HG03521 (cell line): ENCODE measurements at regions not wholly inside any gene's neighbourhood (a gene's known extent, or its start where the extent isn't known, plus 50 kb on each side); places are given as distances from the start of the nearest gene placed in this dataset.

Experiments
- ATAC-seq: cut with Tn5 transposase; IDR thresholded peaks from one replicate; pipeline ENCODE4 v1.9.1; 2021; ENCODE audit warnings: mild to moderate bottlenecking, moderate library complexity; ENCODE audit not compliant: unreplicated experiment

DNA sequence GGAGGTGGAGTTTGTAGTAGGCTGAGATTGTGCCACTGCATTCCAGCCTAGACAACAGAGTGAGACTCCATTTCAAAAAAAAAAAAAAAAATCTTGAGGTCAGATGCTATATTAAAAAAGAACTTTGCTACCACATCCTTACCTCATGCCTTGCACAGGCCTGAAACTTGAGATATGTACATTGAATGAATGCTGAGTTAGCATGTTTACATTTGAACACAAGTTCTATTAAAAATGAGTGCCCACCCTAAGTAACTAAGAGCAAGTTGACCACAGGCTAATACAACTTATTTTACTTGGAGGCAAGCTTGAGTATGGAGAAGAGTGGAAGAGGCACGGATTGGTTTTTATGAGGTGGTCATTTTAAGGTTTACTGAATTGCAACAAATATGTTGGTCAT, 276.6 kb upstream of the GATB start:
- no peak for ATAC-seq

DNA sequence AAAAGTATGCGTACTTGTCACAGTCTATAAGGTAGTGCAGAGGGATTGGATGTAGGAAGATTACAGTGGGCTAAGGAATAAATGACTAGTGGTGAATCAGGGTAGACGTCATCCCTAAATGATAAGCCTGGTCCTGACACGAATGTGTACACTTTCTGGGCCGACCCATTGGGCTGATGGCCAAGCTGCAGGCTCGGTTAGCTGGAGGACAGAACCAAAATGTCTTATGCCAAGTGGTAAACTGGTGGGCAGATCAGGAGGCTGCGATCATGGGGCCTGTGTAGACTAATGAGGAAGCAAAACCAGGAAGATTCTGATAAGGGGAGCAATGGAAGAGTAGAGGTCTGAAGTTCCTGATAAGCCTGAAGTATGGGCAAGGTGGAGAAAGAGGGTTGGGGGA, 272.8 kb upstream of the GATB start:
- ATAC-seq: no peak

- no peak for ATAC-seq
These were observed 271.9 kb upstream of the GATB start for GRCh38 chr4:152032722-152033131.

DNA sequence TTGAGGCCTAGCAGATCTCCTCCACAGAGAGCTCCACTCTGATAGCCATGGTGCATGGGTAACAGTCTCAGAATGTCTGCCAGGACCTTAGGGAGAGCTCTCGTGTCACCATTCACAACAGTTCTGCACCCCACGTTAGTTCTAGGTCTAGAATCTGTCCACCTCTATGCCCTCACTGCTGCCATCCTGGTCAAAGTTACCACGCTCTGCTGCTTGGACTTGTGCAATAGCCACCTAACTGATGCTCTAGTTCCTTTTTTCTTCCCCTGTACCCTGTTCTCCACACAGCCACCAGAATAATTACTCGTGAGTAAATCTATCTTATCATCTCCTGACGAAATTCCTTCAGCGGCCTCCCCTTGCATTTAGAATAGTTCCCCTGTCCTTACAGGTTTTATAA, 268.8 kb upstream of the GATB start:
- ATAC-seq: no peak

GRCh38 chr4:152028131-152028530, 267.3 kb upstream of the GATB start:
- ATAC-seq: no peak

DNA sequence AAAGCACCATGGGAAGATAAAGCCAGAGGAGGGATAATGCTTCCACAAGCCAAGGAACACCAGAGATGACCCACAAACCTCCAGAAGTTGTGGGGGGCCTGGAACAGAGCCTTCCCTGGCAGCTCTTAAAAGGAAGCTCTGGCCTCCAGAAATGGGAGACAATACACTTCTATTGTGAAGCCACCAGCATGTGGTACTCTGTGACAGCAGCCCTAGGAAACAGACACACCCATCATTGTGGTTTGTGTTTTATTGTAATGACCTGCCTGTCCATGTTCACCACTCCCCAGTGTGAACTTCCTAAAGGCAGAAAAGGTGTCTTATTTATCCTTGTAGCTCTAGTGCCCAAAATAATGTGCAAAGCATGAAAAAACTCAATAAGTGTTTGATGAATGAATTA, 264.1 kb upstream of the GATB start:
- no peak for ATAC-seq

GRCh38 chr4:152023674-152024073, 262.9 kb upstream of the GATB start:
- no peak for ATAC-seq

- no peak for ATAC-seq
These were observed 261.7 kb upstream of the GATB start for GRCh38 chr4:152022543-152022942.

GRCh38 chr4:152021788-152022438, 261.1 kb upstream of the GATB start:
- ATAC-seq: no peak

DNA sequence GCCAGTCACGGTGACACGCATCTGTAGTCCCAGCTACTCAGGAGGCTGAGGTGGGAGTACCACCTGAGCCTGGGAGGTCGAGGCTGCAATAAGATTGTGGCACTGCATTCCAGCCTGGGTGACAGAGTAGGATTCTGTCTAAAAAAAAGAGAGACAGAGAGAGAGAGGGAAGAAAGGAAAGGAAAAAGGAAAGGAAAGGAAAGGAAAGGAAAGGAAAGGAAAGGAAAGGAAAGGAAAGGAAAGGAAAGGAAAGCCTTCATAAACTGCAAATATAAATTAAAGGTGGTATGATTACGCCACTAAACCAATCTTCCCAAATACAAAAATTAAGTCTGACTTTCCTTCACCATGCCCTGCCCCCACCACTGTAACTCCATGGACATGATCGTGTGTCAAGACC, 259.3 kb upstream of the GATB start:
- no peak for ATAC-seq

DNA sequence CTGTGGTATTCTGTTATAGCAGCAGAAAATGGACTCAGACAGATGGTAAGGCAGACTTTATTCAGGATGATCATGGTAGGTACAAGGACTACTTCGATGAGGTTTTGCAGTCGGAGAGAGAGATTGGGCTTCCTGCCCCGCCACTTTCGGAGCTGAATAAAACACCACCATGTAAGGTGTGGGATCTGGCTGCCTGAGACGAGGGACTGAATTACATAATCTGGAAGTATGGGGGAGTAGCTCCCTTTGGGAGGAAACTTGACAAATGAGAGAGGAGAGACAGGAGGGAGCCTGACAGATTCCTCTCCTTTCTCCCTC, 255.5 kb upstream of the GATB start:
- ATAC-seq: no peak

- no peak for ATAC-seq
These were observed 254.9 kb upstream of the GATB start for GRCh38 chr4:152015597-152016302.

GRCh38 chr4:152014280-152014679, 253.5 kb upstream of the GATB start:
- ATAC-seq: peak; percentile 89

DNA sequence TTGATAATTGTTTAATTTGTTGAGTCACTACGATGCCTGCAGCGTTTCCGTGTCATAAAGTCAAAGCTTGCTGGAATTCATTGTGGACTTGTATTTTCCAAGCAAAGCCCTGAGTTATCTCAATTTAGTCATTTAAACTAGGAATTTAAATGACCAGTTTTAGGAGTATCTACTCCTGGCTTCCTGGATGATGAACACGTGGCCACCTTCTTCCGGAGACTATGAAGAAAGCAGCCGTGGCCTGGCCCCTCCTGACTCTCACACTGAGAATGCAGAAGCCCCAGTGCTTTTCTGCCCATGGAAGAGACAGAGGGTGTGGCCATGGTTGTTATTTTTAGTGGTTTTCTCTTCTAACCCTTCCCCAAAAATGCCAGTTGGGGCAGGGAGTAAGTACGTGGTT, 250.7 kb upstream of the GATB start:
- ATAC-seq: no peak

GRCh38 chr4:152010710-152011079, 249.9 kb upstream of the GATB start:
- no peak for ATAC-seq

- no peak for ATAC-seq
These were observed 249.3 kb upstream of the GATB start for GRCh38 chr4:152009983-152010709.

GRCh38 chr4:152009031-152009670, 248.3 kb upstream of the GATB start:
- ATAC-seq: no peak

DNA sequence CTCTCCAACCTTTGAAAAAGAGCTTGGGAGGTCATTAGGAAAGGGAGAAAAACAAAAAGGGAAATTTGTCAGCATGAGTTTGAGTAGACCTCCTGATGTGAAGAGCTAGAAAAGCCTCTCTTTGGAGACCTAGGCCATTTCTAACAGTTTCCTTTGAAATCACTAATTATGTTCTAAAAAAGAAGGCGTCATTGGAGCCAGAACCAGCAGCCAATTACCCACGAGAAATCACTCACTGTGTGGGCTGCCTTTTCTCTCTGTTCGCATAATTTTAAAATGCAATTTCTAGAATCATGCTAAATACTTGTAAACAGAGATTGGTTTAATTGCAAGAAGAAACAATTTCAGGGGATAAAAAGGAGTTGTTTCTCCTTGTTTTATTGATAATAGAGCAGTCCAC, 246.3 kb upstream of the GATB start:
- ATAC-seq: no peak

DNA sequence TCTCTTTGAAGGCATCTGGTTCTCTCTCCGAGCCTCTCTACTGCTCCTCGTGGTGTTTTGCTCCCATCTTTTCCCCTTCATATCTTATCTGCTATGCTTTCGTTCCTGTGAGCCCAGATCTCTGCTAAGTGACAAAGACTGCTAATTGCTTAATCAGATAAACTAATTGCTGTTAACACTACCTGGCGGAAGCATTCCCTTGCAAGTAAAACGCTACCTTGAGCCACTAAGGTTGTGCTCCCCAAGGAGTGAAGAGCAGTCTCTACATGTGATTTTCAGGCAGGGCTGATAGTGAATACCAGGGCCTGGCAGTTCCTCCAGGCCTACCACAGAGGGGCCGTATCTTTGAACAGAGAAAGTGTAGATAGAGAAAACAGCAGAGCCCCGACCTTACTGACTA, 244.0 kb upstream of the GATB start:
- no peak for ATAC-seq

DNA sequence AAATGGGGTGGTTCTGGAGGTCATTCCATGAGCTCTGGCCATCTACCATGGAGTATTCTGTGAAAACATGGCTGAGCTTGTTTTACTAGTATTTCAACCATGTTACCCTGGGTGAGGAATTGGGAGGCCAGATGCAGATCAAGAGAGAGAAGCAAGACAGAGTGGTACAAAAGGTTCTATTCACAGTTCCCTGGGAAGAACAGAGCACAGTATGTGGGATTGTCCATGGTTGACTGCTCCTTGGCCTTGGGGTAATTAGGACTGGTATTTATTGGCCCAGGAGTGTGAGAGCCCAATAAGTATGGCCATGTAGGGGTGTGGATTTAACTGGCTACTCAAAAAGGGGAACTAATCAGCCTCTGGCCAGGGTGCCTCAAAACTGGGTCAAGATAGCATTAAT, 239.7 kb upstream of the GATB start:
- ATAC-seq: no peak

DNA sequence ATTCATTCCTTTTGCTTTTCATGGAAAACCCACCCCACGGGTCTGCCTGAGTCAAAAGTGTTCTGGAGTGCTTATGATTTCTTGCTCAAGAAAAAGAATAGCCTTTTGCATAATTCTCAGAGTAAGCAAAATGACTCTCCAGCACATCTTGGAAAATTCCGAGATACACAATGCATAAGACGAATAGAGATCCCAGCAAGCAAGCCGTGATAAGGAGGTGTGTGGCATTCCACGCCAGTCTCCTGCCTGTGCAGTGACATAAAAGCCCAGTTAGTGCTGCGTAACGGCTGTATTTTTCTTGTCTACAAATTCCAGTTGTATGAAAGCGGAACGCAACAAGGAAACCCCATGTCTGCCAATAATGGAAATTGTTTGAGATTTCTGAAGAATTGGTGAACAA, 237.9 kb upstream of the GATB start:
- no peak for ATAC-seq

DNA sequence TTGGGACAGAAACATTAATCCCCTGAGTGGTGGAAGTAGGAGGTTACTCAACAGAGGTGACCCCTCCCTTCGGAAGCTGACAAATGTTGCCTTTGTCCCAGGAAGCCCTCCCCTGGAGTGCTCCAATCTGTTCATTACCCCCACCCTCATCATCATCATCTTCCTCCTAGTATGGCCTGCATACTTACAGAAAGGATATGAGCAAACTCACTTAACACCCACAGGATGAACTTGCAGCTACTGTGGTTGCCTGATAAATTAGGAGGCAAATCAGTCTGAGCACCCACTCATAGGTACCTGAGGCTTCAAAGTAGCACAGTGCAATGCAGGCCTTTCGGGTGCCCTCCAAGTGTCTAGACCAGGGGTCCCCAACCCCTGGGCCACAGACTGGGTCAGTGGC, 236.7 kb upstream of the GATB start:
- ATAC-seq: no peak
